H9 (cell line): ENCODE measurements at regions not wholly inside any gene's neighbourhood (a gene's known extent, or its start where the extent isn't known, plus 50 kb on each side); places are given as distances from the start of the nearest gene placed in this dataset.

Experiments used
- DNase-seq: peaks from one replicate; pipeline ENCODE4 v3.0.0-alpha.2; 2017
- H2AFZ ChIP-seq: one replicate; pipeline ENCODE4 v1.6.1; 2013; ENCODE audit warnings: mild to moderate bottlenecking, low read length, control low read depth, moderate library complexity
- H2AK5ac ChIP-seq: 2 replicates; pipeline ENCODE4 v1.6.1; 2013; ENCODE audit warnings: low read length, control low read depth, mixed read lengths; ENCODE audit not compliant: insufficient read length
- H2BK120ac ChIP-seq: one replicate; pipeline ENCODE4 v1.6.1; 2013; ENCODE audit warnings: low read depth, mild to moderate bottlenecking, low read length, control low read depth, inconsistent platforms; ENCODE audit not compliant: poor library complexity, severe bottlenecking
- H2BK12ac ChIP-seq: 2 replicates; pipeline ENCODE4 v1.6.1; 2013; ENCODE audit warnings: low read length, control low read depth, mixed read lengths, low read depth; ENCODE audit not compliant: insufficient read length
- H2BK15ac ChIP-seq: 2 replicates; pipeline ENCODE4 v1.6.1; 2013; ENCODE audit warnings: low read depth, low read length, control low read depth
- H2BK20ac ChIP-seq: one replicate; pipeline ENCODE4 v1.6.1; 2013; ENCODE audit warnings: low read depth, mild to moderate bottlenecking, low read length, control low read depth, inconsistent platforms; ENCODE audit not compliant: poor library complexity, severe bottlenecking
- H2BK5ac ChIP-seq: 2 replicates; pipeline ENCODE4 v1.6.1; 2013; ENCODE audit warnings: low read length, control low read depth, mixed read lengths; ENCODE audit not compliant: insufficient read length
- H3K14ac ChIP-seq: 2 replicates; pipeline ENCODE4 v1.6.1; 2013; ENCODE audit warnings: low read length, control low read depth; ENCODE audit not compliant: insufficient read depth
- H3K18ac ChIP-seq: 2 replicates; pipeline ENCODE4 v1.6.1; 2013; ENCODE audit warnings: low read depth, mild to moderate bottlenecking, mixed read lengths, low read length, control low read depth; ENCODE audit not compliant: insufficient read length
- H3K23ac ChIP-seq: 2 replicates; pipeline ENCODE4 v1.6.1; 2013; ENCODE audit warnings: low read length, control low read depth, mixed read lengths, low read depth; ENCODE audit not compliant: insufficient read length
- H3K23me2 ChIP-seq: 2 replicates; pipeline ENCODE4 v1.6.1; 2013; ENCODE audit warnings: low read depth, mild to moderate bottlenecking, mixed read lengths, low read length, control low read depth; ENCODE audit not compliant: insufficient read length, poor library complexity, severe bottlenecking
- H3K27ac ChIP-seq: 2 replicates; pipeline ENCODE4 v1.5.1; 2013; ENCODE audit warnings: low read length, control low read depth, mixed read lengths, low read depth; ENCODE audit not compliant: insufficient read length
- H3K27me3 ChIP-seq: 2 replicates; pipeline ENCODE4 v1.6.1; 2013; ENCODE audit warnings: low read length, control low read depth, inconsistent platforms; ENCODE audit not compliant: insufficient read depth
- H3K4ac ChIP-seq: 2 replicates; pipeline ENCODE4 v1.6.1; 2013; ENCODE audit warnings: low read depth, mild to moderate bottlenecking, control low read depth, inconsistent platforms, low read length, moderate library complexity
- H3K4me1 ChIP-seq: 2 replicates; pipeline ENCODE4 v1.6.1; 2013; ENCODE audit warnings: low read length, control low read depth, inconsistent platforms; ENCODE audit not compliant: insufficient read depth
- H3K4me2 ChIP-seq: 2 replicates; pipeline ENCODE4 v1.6.1; 2013; ENCODE audit warnings: low read length, control low read depth, mixed read lengths; ENCODE audit not compliant: insufficient read length, insufficient read depth
- H3K56ac ChIP-seq: 2 replicates; pipeline ENCODE4 v1.6.1; 2013; ENCODE audit warnings: low read depth, mild to moderate bottlenecking, mixed read lengths, low read length, control low read depth; ENCODE audit not compliant: insufficient read length
- H3K79me1 ChIP-seq: 2 replicates; pipeline ENCODE4 v1.6.1; 2013; ENCODE audit warnings: low read depth, mild to moderate bottlenecking, moderate library complexity, low read length, control low read depth, inconsistent platforms; ENCODE audit not compliant: insufficient read depth, poor library complexity, severe bottlenecking
- H3K79me2 ChIP-seq: 2 replicates; pipeline ENCODE4 v1.6.1; 2013; ENCODE audit warnings: low read length, control low read depth, inconsistent platforms; ENCODE audit not compliant: insufficient read depth
- H3K9ac ChIP-seq: 2 replicates; pipeline ENCODE4 v1.6.1; 2013; ENCODE audit warnings: low read length, control low read depth, mixed read lengths; ENCODE audit not compliant: insufficient read length; ENCODE audit errors: extremely low read depth
- H3K9me3 ChIP-seq: one replicate; pipeline ENCODE4 v1.6.1; 2013; ENCODE audit warnings: low read depth, low read length, inconsistent platforms; ENCODE audit not compliant: control insufficient read depth
- H3T11ph ChIP-seq: one replicate; pipeline ENCODE4 v1.6.1; 2013; ENCODE audit warnings: mild to moderate bottlenecking, low read length, control low read depth, inconsistent platforms
- H4K20me1 ChIP-seq: one replicate; pipeline ENCODE4 v1.6.1; 2013; ENCODE audit not compliant: control insufficient read depth, insufficient read length, insufficient read depth
- H4K5ac ChIP-seq: 2 replicates; pipeline ENCODE4 v1.6.1; 2013; ENCODE audit warnings: low read depth, mild to moderate bottlenecking, mixed read lengths, low read length, control low read depth; ENCODE audit not compliant: insufficient read length
- H4K8ac ChIP-seq: replicated peaks from 2 replicates; pipeline ENCODE4 v1.6.1; 2013; ENCODE audit warnings: low read length, control low read depth, mixed read lengths, low read depth; ENCODE audit not compliant: insufficient read length
- H4K91ac ChIP-seq: 2 replicates; pipeline ENCODE4 v1.6.1; 2013; ENCODE audit warnings: low read depth, mild to moderate bottlenecking, moderate library complexity, mixed read lengths, low read length, control low read depth; ENCODE audit not compliant: insufficient read length
- H3K27ac Mint-ChIP-seq, 3 experiments: 2 replicates in 2 of 3; 3 replicates in 1 of 3; pipeline ENCODE4 v1.8.0; 2020 to 2021; ENCODE audit warnings: mixed read lengths in 3 of 3, mild to moderate bottlenecking in 1 of 3, moderate library complexity in 1 of 3
- H3K27me3 Mint-ChIP-seq: 2 replicates; pipeline ENCODE4 v1.8.0; 2021; ENCODE audit warnings: low read depth, mild to moderate bottlenecking, moderate library complexity, mixed read lengths
- H3K36me3 Mint-ChIP-seq, 3 experiments: 2 replicates in 2 of 3; 3 replicates in 1 of 3; pipeline ENCODE4 v1.8.0; 2020 to 2021; ENCODE audit warnings: low read depth in 3 of 3, mixed read lengths in 3 of 3; ENCODE audit not compliant: insufficient read depth in 1 of 3
- H3K4me1 Mint-ChIP-seq, 2 experiments: 2 replicates each; pipeline ENCODE4 v1.8.0; 2020; ENCODE audit warnings: mixed read lengths in 2 of 2
- H3K4me3 Mint-ChIP-seq, 2 experiments: 2 replicates in 1 of 2; 3 replicates in 1 of 2; pipeline ENCODE4 v1.8.0; 2020 to 2021; ENCODE audit warnings: mild to moderate bottlenecking in 2 of 2, mixed read lengths in 2 of 2, moderate library complexity in 1 of 2
- H3K9me3 Mint-ChIP-seq, 2 experiments: 2 replicates in 1 of 2; 3 replicates in 1 of 2; pipeline ENCODE4 v1.8.0; 2020; ENCODE audit warnings: mild to moderate bottlenecking in 2 of 2, mixed read lengths in 2 of 2, moderate library complexity in 1 of 2
- WGBS: extraction: QIAGEN DNeasy Blood & Tissue Kit; methylation state at CpG from one replicate; pipeline ENCODE4 v1.1.7; 2013; ENCODE audit warnings: missing lambda C conversion rate, low lambda C conversion rate, mixed read lengths; ENCODE audit not compliant: insufficient read length; ENCODE audit errors: extremely low coverage; 5-methylcytosine and 5-hydroxymethylcytosine counted together
- TF ChIP-seq, protein P1 (sequence below): fragments of 200-600 bp; sonication (generic); conservative IDR thresholded peaks from 3 replicates; pipeline ENCODE4 v1.8.0; 2021; ENCODE audit warnings: antibody characterized with exemption, mild to moderate bottlenecking

DNA sequence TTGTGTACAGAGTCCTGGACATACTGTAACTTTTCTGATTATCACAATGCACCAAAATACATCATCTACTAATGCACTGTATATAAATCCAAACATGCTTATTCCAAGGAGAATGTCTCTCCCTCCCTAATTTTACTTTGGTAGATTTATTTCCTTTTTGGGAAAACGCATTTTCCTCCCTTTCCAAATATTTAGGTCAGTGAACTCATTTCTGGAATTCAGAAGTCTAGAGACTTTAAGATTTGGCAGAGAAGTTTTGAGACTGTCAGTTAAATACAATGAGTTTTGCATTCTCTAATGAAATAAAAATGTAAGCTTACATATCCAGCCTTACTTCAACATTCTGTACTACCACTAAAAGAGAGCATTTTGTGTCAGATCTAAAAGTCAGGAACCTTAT lies 165.8 kb upstream of the EDNRB start:
- H4K8ac ChIP-seq, result no peak overlapping the region
- no peak overlapping the region for H2AK5ac ChIP-seq
- TF ChIP-seq, protein P1, sequence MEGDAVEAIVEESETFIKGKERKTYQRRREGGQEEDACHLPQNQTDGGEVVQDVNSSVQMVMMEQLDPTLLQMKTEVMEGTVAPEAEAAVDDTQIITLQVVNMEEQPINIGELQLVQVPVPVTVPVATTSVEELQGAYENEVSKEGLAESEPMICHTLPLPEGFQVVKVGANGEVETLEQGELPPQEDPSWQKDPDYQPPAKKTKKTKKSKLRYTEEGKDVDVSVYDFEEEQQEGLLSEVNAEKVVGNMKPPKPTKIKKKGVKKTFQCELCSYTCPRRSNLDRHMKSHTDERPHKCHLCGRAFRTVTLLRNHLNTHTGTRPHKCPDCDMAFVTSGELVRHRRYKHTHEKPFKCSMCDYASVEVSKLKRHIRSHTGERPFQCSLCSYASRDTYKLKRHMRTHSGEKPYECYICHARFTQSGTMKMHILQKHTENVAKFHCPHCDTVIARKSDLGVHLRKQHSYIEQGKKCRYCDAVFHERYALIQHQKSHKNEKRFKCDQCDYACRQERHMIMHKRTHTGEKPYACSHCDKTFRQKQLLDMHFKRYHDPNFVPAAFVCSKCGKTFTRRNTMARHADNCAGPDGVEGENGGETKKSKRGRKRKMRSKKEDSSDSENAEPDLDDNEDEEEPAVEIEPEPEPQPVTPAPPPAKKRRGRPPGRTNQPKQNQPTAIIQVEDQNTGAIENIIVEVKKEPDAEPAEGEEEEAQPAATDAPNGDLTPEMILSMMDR, result no peak
- no peak overlapping the region for H2AFZ ChIP-seq
- no peak overlapping the region for H2BK20ac ChIP-seq
- WGBS, result no CpG with 5 or more reads among the region's 1 CpG
- no peak overlapping the region for H3T11ph ChIP-seq
- H3K4me1 ChIP-seq, result peaks cover 3% of the 10 kb centered on the region; the same call in 1 of the 2 replicates
- peaks cover 12 to 18% (median 14%) of the 10 kb centered on the region in 3 experiments for H3K36me3 Mint-ChIP-seq
- H3K23ac ChIP-seq, result no peak overlapping the region
- H3K79me2 ChIP-seq, result no peaks in the 10 kb centered on the region
- H3K9me3 ChIP-seq, result no peaks in the 10 kb centered on the region
- H4K91ac ChIP-seq, result no peak overlapping the region
- no peaks in the 10 kb centered on the region for H3K27me3 Mint-ChIP-seq
- no peak overlapping the region for H3K27ac ChIP-seq
- H2BK12ac ChIP-seq, result no peak overlapping the region
- no peak overlapping the region for H3K27ac Mint-ChIP-seq
- no peak overlapping the region for H3K56ac ChIP-seq
- no peak overlapping the region for H2BK15ac ChIP-seq
- H3K4ac ChIP-seq, result no peak overlapping the region
- no peak overlapping the region for H3K9ac ChIP-seq
- H3K4me3 Mint-ChIP-seq, result no peak overlapping the region
- H3K9me3 Mint-ChIP-seq, result peaks cover 25 to 30% of the 10 kb centered on the region in 2 experiments
- H3K79me1 ChIP-seq, result no peaks in the 10 kb centered on the region
- no peaks in the 10 kb centered on the region for H3K27me3 ChIP-seq
- H2BK120ac ChIP-seq, result no peak overlapping the region
- H3K4me1 Mint-ChIP-seq, result peaks cover 8 to 15% of the 10 kb centered on the region in 2 experiments
- no peaks in the 10 kb centered on the region for H3K23me2 ChIP-seq
- no peak for DNase-seq
- no peaks in the 10 kb centered on the region for H4K20me1 ChIP-seq
- H3K4me2 ChIP-seq, result no peak overlapping the region
- H3K14ac ChIP-seq, result no peak overlapping the region
- H3K18ac ChIP-seq, result no peak overlapping the region
- no peak overlapping the region for H2BK5ac ChIP-seq
- no peak overlapping the region for H4K5ac ChIP-seq
